Omental fat pad (tissue), 3 donors: ENCODE measurements at regions not wholly inside any gene's neighbourhood (a gene's known extent, or its start where the extent isn't known, plus 50 kb on each side); places are given as distances from the start of the nearest gene placed in this dataset.

ENCODE experiments used
- ATAC-seq: fragments of 150-250 bp; one replicate; pipeline ENCODE4 v1.9.1; 2016; ENCODE audit warnings: mild to moderate bottlenecking, moderate library complexity; ENCODE audit not compliant: low FRiP score
- DNase-seq: peaks from one replicate; pipeline ENCODE4 v3.0.0-alpha.2; 2019; ENCODE audit warnings: low spot score
- TF ChIP-seq, protein P1 (sequence below), 3 donors: fragments of 450-650 bp; IDR thresholded peaks; one replicate each; pipeline ENCODE4 v1.5.1; 2016 to 2017; ENCODE audit warnings: antibody characterized with exemption in 3 of 3, mild to moderate bottlenecking in 3 of 3, moderate library complexity in 2 of 3

GRCh38 chr1:90402893-90403849, 313.9 kb downstream of the BARHL2 start:
- ATAC-seq (no peak), DNase-seq (no peak)
- TF ChIP-seq, protein P1, sequence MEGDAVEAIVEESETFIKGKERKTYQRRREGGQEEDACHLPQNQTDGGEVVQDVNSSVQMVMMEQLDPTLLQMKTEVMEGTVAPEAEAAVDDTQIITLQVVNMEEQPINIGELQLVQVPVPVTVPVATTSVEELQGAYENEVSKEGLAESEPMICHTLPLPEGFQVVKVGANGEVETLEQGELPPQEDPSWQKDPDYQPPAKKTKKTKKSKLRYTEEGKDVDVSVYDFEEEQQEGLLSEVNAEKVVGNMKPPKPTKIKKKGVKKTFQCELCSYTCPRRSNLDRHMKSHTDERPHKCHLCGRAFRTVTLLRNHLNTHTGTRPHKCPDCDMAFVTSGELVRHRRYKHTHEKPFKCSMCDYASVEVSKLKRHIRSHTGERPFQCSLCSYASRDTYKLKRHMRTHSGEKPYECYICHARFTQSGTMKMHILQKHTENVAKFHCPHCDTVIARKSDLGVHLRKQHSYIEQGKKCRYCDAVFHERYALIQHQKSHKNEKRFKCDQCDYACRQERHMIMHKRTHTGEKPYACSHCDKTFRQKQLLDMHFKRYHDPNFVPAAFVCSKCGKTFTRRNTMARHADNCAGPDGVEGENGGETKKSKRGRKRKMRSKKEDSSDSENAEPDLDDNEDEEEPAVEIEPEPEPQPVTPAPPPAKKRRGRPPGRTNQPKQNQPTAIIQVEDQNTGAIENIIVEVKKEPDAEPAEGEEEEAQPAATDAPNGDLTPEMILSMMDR (IDR thresholded peaks at IDR 0.05), result no peak

DNA sequence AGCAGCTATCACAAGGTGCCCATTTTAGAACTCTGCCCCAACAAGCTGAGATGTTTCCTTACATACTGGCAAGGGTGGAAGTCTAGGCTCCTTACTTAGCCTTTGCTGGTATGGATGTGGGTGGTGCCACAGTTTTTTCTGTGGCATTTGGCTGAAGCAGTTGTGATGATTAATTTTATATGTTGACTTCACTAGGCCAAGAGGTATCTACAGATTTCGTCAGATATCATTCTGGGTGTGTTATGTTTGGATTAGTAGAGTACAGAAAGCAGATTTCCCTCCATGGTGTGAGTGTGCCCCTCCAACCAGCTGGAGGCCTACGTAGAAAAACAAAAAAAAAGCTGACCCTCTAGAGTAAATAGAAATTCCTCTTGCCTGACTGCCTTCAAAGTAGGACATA, 317.0 kb downstream of the BARHL2 start:
- DNase-seq, result no peak
- ATAC-seq, result no peak
- TF ChIP-seq, protein P1 (IDR thresholded peaks at IDR 0.05), result no peak

GRCh38 chr1:90396917-90397316, 320.2 kb downstream of the BARHL2 start:
- no peak for DNase-seq
- ATAC-seq, result no peak
- TF ChIP-seq, protein P1 (IDR thresholded peaks at IDR 0.05), result no peak

- DNase-seq (no peak), ATAC-seq (no peak)
- TF ChIP-seq, protein P1 (IDR thresholded peaks at IDR 0.05), result no peak
These were observed 322.9 kb downstream of the BARHL2 start for GRCh38 chr1:90394247-90394646.

GRCh38 chr1:90393025-90393424, 324.1 kb downstream of the BARHL2 start:
- DNase-seq (no peak), ATAC-seq (no peak)
- TF ChIP-seq, protein P1 (IDR thresholded peaks at IDR 0.05), result no peak

DNA sequence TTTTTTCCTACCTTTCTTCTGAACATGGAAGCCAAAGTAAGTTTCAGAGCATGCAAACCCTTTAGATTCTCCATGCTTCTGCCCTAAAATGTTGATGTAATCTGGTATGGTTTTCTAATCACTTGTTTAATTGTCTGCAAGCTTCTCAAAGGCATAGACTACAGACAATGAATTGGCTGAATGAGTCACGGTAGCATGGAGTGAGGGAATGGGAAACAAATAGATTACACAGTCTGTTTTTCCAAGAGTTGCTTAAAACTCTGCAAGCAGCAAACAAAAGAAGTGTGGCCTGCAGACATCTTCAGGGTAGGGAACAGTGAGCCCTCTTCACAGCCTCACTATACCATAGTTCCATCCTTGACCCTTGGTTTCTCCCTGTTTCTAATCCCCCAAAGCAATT, 326.0 kb downstream of the BARHL2 start:
- no peak for DNase-seq
- no peak for ATAC-seq
- TF ChIP-seq, protein P1 (IDR thresholded peaks at IDR 0.05), result no peak

DNA sequence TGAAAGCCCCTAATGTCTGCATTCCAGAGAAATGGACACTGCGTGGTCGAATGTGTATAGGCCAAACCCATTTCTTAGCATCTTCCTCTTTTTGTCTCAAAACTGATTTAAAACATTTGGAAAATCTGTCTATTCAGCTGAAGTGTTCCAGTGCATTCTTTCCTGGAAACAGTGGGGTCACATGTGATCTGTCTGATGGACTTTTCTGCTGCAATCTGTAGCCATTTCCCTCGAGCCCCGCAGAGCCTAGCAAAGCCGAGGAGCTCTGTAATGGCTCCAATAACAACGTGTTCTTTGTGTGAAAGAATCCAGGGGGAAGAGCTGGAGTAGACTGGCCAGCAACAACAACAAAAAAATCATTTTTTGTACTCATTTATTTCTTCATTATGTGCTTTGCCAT, 329.3 kb downstream of the BARHL2 start:
- no peak for DNase-seq
- ATAC-seq, result no peak
- TF ChIP-seq, protein P1 (IDR thresholded peaks at IDR 0.05), result no peak
